Neural cell (in vitro differentiated cells): ENCODE measurements at regions not wholly inside any gene's neighbourhood (a gene's known extent, or its start where the extent isn't known, plus 50 kb on each side); places are given as distances from the start of the nearest gene placed in this dataset.

Experiments
- H2AFZ ChIP-seq: fragments of 200-600, 300-800 bp; sonication (generic), shearing (Covaris generic); 2 replicates; pipeline ENCODE4 v1.6.0; 2014; ENCODE audit warnings: low read depth, mild to moderate bottlenecking, antibody characterized with exemption, low read length, moderate library complexity
- H3F3A ChIP-seq: fragments of 200-600 bp; shearing (Covaris generic); 2 replicates; pipeline ENCODE4 v1.6.1; 2016; ENCODE audit warnings: mild to moderate bottlenecking, moderate library complexity, mixed read lengths, antibody characterized with exemption, low read length; ENCODE audit not compliant: insufficient read depth, poor library complexity, severe bottlenecking
- H3K27ac ChIP-seq: fragments of 200-600, 300-800 bp; sonication (generic), shearing (Covaris generic); 2 replicates; pipeline ENCODE4 v1.5.1; 2014; ENCODE audit warnings: mild to moderate bottlenecking, low read length, moderate library complexity
- H3K27me3 ChIP-seq: fragments of 300-800, 200-600 bp; sonication (generic), shearing (Covaris generic); 2 replicates; pipeline ENCODE4 v1.6.0; 2014; ENCODE audit warnings: mild to moderate bottlenecking, low read depth, low read length, moderate library complexity; ENCODE audit not compliant: insufficient read depth
- H3K36me3 ChIP-seq: fragments of 300-800, 200-600 bp; sonication (generic), shearing (Covaris generic); 2 replicates; pipeline ENCODE4 v1.5.1; 2014; ENCODE audit warnings: mild to moderate bottlenecking, antibody characterized with exemption, low read length, moderate library complexity; ENCODE audit not compliant: insufficient read depth
- H3K4me2 ChIP-seq: fragments of 300-800, 200-600 bp; sonication (generic), shearing (Covaris generic); 2 replicates; pipeline ENCODE4 v1.6.0; 2014; ENCODE audit warnings: mild to moderate bottlenecking, low read length
- H3K4me3 ChIP-seq: fragments of 300-800, 200-600 bp; sonication (generic), shearing (Covaris generic); 2 replicates; pipeline ENCODE4 v1.5.1; 2014; ENCODE audit warnings: mild to moderate bottlenecking, low read length, moderate library complexity
- H3K79me2 ChIP-seq: fragments of 200-600 bp; shearing (Covaris generic); replicated peaks from 2 replicates; pipeline ENCODE4 v1.6.0; 2014; ENCODE audit warnings: mild to moderate bottlenecking, low read length, moderate library complexity; ENCODE audit not compliant: insufficient read depth
- H3K9ac ChIP-seq: fragments of 300-800, 200-600 bp; sonication (generic), shearing (Covaris generic); 2 replicates; pipeline ENCODE4 v1.6.1; 2016; ENCODE audit warnings: mild to moderate bottlenecking, low read length, mixed read lengths
- H3K9me2 ChIP-seq: fragments of 200-600 bp; shearing (Covaris generic); 2 replicates; pipeline ENCODE4 v1.6.1; 2016; ENCODE audit warnings: mild to moderate bottlenecking, low read length, mixed read lengths; ENCODE audit not compliant: insufficient read depth
- H3K9me3 ChIP-seq: fragments of 200-600, 300-800 bp; sonication (generic), shearing (Covaris generic); 2 replicates; pipeline ENCODE4 v1.6.1; 2016; ENCODE audit warnings: mild to moderate bottlenecking, mixed run types, low read length, moderate library complexity, mixed read lengths
- H4K20me1 ChIP-seq: fragments of 200-600 bp; shearing (Covaris generic); 2 replicates; pipeline ENCODE4 v1.6.1; 2016; ENCODE audit warnings: mild to moderate bottlenecking, mixed run types; ENCODE audit not compliant: insufficient read depth
- CTCF ChIP-seq: fragments of 450-650 bp; IDR thresholded peaks from 2 replicates; pipeline ENCODE4 v1.5.1; 2014; ENCODE audit warnings: antibody characterized with exemption, mild to moderate bottlenecking, moderate library complexity; ENCODE audit not compliant: poor library complexity, severe bottlenecking
- EP300 ChIP-seq: fragments of 450-650 bp; conservative IDR thresholded peaks from 2 replicates; pipeline ENCODE4 v1.6.1; 2014; ENCODE audit warnings: antibody characterized with exemption, mild to moderate bottlenecking, moderate library complexity; ENCODE audit not compliant: poor library complexity, severe bottlenecking
- EZH2 ChIP-seq: fragments of 200-600, 300-800 bp; shearing (Covaris generic), sonication (generic); IDR thresholded peaks from 2 replicates; pipeline ENCODE4 v1.6.1; 2014; ENCODE audit warnings: antibody characterized with exemption, low read length, borderline replicate concordance, mild to moderate bottlenecking; ENCODE audit not compliant: insufficient read depth, poor library complexity, severe bottlenecking
- MXI1 ChIP-seq: fragments of 450-650 bp; conservative IDR thresholded peaks from 2 replicates; pipeline ENCODE4 v1.6.1; 2014; ENCODE audit warnings: antibody characterized with exemption, mild to moderate bottlenecking; ENCODE audit not compliant: poor library complexity, severe bottlenecking
- POLR2AphosphoS5 ChIP-seq: IDR thresholded peaks from 2 replicates; pipeline ENCODE4 v1.6.1; 2012
- RAD21 ChIP-seq: fragments of 450-650 bp; conservative IDR thresholded peaks from 2 replicates; pipeline ENCODE4 v1.6.1; 2014; ENCODE audit warnings: antibody characterized with exemption, mild to moderate bottlenecking, moderate library complexity
- REST ChIP-seq: IDR thresholded peaks from 2 replicates; pipeline ENCODE4 v1.6.1; 2012; ENCODE audit warnings: borderline replicate concordance
- SMC3 ChIP-seq: fragments of 450-650 bp; conservative IDR thresholded peaks from 2 replicates; pipeline ENCODE4 v1.6.1; 2014; ENCODE audit warnings: antibody characterized with exemption, mild to moderate bottlenecking, moderate library complexity; ENCODE audit not compliant: poor library complexity
- TAF1 ChIP-seq: IDR thresholded peaks from 2 replicates; pipeline ENCODE4 v1.6.1; 2012; ENCODE audit warnings: low read depth

GRCh38 chr6:118751072-118751471, 99.7 kb upstream of the CEP85L start:
- H3K36me3 ChIP-seq, result no peaks in the 10 kb centered on the region
- no peak overlapping the region for H3K27ac ChIP-seq
- no peak overlapping the region for H3K9ac ChIP-seq
- no peaks in the 10 kb centered on the region for H3K9me2 ChIP-seq
- no peak overlapping the region for H3K4me2 ChIP-seq
- no peaks in the 10 kb centered on the region for H4K20me1 ChIP-seq
- H2AFZ ChIP-seq, result no peak overlapping the region
- H3F3A ChIP-seq, result no peaks in the 10 kb centered on the region
- TF ChIP-seq EP300 (no peak), REST (no peak), CTCF (no peak), RAD21 (no peak), EZH2 (no peak), SMC3 (no peak), POLR2AphosphoS5 (no peak), MXI1 (no peak), TAF1 (no peak)
- H3K27me3 ChIP-seq, result no peaks in the 10 kb centered on the region
- no peaks in the 10 kb centered on the region for H3K9me3 ChIP-seq
- H3K79me2 ChIP-seq, result no peaks in the 10 kb centered on the region
- no peak overlapping the region for H3K4me3 ChIP-seq

- Histone ChIP-seq H2AFZ (no peak overlapping the region), H3K79me2 (no peaks in the 10 kb centered on the region), H3K9me2 (no peaks in the 10 kb centered on the region), H3K27me3 (no peaks in the 10 kb centered on the region), H3K9ac (no peak overlapping the region), H3K36me3 (no peaks in the 10 kb centered on the region), H3K9me3 (no peaks in the 10 kb centered on the region), H3F3A (no peaks in the 10 kb centered on the region), H4K20me1 (no peaks in the 10 kb centered on the region), H3K4me2 (no peak overlapping the region), H3K4me3 (no peak overlapping the region), H3K27ac (no peak overlapping the region)
- TF ChIP-seq TAF1 (no peak), MXI1 (no peak), RAD21 (no peak), CTCF (no peak), POLR2AphosphoS5 (no peak), REST (no peak), EP300 (no peak), EZH2 (no peak), SMC3 (no peak)
These were observed 98.8 kb upstream of the CEP85L start for GRCh38 chr6:118750143-118750542.
